Stimulated activated naive CD4-positive, alpha-beta T cell treated with Interleukin-2 at 50 U/mL for 16 hours (primary cell): ENCODE measurements at regions not wholly inside any gene's neighbourhood (a gene's known extent, or its start where the extent isn't known, plus 50 kb on each side); places are given as distances from the start of the nearest gene placed in this dataset.

Experiments
- DNase-seq: peaks from one replicate; lab custom pipeline; 2025; lab: John Stamatoyannopoulos, UW

- DNase-seq = no peak
These were observed 951.3 kb upstream of the ACVR2A start for GRCh38 chr2:146893500-146894041.

GRCh38 chr2:146890491-146890890 lies 954.3 kb upstream of the ACVR2A start:
- DNase-seq = no peak

- DNase-seq = no peak
These were observed 964.9 kb upstream of the ACVR2A start for GRCh38 chr2:146879882-146880281.

GRCh38 chr2:146874260-146874658 lies 970.6 kb upstream of the ACVR2A start:
- DNase-seq = no peak

- DNase-seq = no peak
These were observed 971.1 kb upstream of the ACVR2A start for GRCh38 chr2:146873646-146874259.

GRCh38 chr2:146873056-146873455 lies 971.8 kb upstream of the ACVR2A start:
- no peak for DNase-seq

GRCh38 chr2:146870691-146871090 lies 974.1 kb upstream of the ACVR2A start:
- DNase-seq = no peak

GRCh38 chr2:146869328-146869727 lies 975.5 kb upstream of the ACVR2A start:
- no peak for DNase-seq

GRCh38 chr2:146868051-146868450 lies 976.8 kb upstream of the ACVR2A start:
- DNase-seq = no peak

GRCh38 chr2:146867477-146867986 lies 977.3 kb upstream of the ACVR2A start:
- no peak for DNase-seq

GRCh38 chr2:146853741-146854444 lies 990.9 kb upstream of the ACVR2A start:
- DNase-seq = no peak

- no peak for DNase-seq
These were observed 992.2 kb upstream of the ACVR2A start for GRCh38 chr2:146852661-146853060.

- DNase-seq = no peak
These were observed 994.1 kb upstream of the ACVR2A start for GRCh38 chr2:146850746-146851145.

GRCh38 chr2:146847846-146848245 lies 997.0 kb upstream of the ACVR2A start:
- no peak for DNase-seq

- DNase-seq = no peak
These were observed 1000.4 kb upstream of the ACVR2A start for GRCh38 chr2:146844226-146844990.

- DNase-seq = no peak
These were observed 1007.0 kb upstream of the ACVR2A start for GRCh38 chr2:146837857-146838256.

- no peak for DNase-seq
These were observed 1018.4 kb upstream of the ACVR2A start for GRCh38 chr2:146826388-146826787.

GRCh38 chr2:146821836-146822316 lies 1023.0 kb upstream of the ACVR2A start:
- no peak for DNase-seq

- DNase-seq = no peak
These were observed 1024.2 kb upstream of the ACVR2A start for GRCh38 chr2:146820672-146821071.

- no peak for DNase-seq
These were observed 1026.7 kb upstream of the ACVR2A start for GRCh38 chr2:146818122-146818521.

GRCh38 chr2:146817613-146818012 lies 1027.2 kb upstream of the ACVR2A start:
- no peak for DNase-seq

- no peak for DNase-seq
These were observed 1029.9 kb upstream of the ACVR2A start for GRCh38 chr2:146814971-146815370.
